Cerebellar nuclear complex (tissue), 1 donor: ENCODE measurements at regions not wholly inside any gene's neighbourhood (a gene's known extent, or its start where the extent isn't known, plus 50 kb on each side); places are given as distances from the start of the nearest gene placed in this dataset.
A peak's percentile ranks its signal among the peaks of the same experiment; 100 is the strongest.

Source experiments
- DNase-seq, 2 experiments: peaks; one replicate each; lab custom pipeline; 2025; lab: John Stamatoyannopoulos, UW

- DNase-seq: peak; percentile 17 to 24
Measured at GRCh38 chr12:124188561-124189405, 106.1 kb upstream of the RFLNA start.

- no peak for DNase-seq
Measured at GRCh38 chr12:124190312-124191023, 104.4 kb upstream of the RFLNA start.

GRCh38 chr12:124191024-124191359 is 103.9 kb upstream of the RFLNA start:
- DNase-seq: no peak

GRCh38 chr12:124191966-124192365 is 102.9 kb upstream of the RFLNA start:
- no peak for DNase-seq

GRCh38 chr12:124194264-124194892 is 100.5 kb upstream of the RFLNA start:
- no peak for DNase-seq

- no peak for DNase-seq
Measured at GRCh38 chr12:124194893-124195566, 99.9 kb upstream of the RFLNA start.

- DNase-seq: no peak
Measured at GRCh38 chr12:124195567-124195942, 99.3 kb upstream of the RFLNA start.

- no peak for DNase-seq
Measured at GRCh38 chr12:124196236-124196635, 98.7 kb upstream of the RFLNA start.

GRCh38 chr12:124201248-124201647 is 93.6 kb upstream of the RFLNA start:
- DNase-seq: no peak

GRCh38 chr12:124203176-124203575 is 91.7 kb upstream of the RFLNA start:
- DNase-seq: no peak

GRCh38 chr12:124205405-124205804 is 89.5 kb upstream of the RFLNA start:
- DNase-seq: no peak

GRCh38 chr12:124207049-124207448 is 87.8 kb upstream of the RFLNA start:
- no peak for DNase-seq

GRCh38 chr12:124207617-124208016 is 87.3 kb upstream of the RFLNA start:
- no peak for DNase-seq

- DNase-seq: no peak
Measured at GRCh38 chr12:124208489-124208888, 86.4 kb upstream of the RFLNA start.

- DNase-seq: no peak
Measured at GRCh38 chr12:124210991-124211577, 83.8 kb upstream of the RFLNA start.

- no peak for DNase-seq
Measured at GRCh38 chr12:124211753-124212152, 83.1 kb upstream of the RFLNA start.

- DNase-seq: no peak
Measured at GRCh38 chr12:124213666-124214347, 81.1 kb upstream of the RFLNA start.

GRCh38 chr12:124214574-124214973 is 80.3 kb upstream of the RFLNA start:
- no peak for DNase-seq

GRCh38 chr12:124216966-124217365 is 77.9 kb upstream of the RFLNA start:
- no peak for DNase-seq

GRCh38 chr12:124217508-124218242 is 77.2 kb upstream of the RFLNA start:
- no peak for DNase-seq

- no peak for DNase-seq
Measured at GRCh38 chr12:124218243-124218560, 76.7 kb upstream of the RFLNA start.
